Lower lobe of right lung (tissue), 2 donors: ENCODE measurements at regions not wholly inside any gene's neighbourhood (a gene's known extent, or its start where the extent isn't known, plus 50 kb on each side); places are given as distances from the start of the nearest gene placed in this dataset.

Experiments used
- ATAC-seq, 2 donors: fragments of 200-7000 bp; cut with Tn5 transposase; one replicate each; pipeline ENCODE4 v1.9.1; 2020 to 2022; ENCODE audit warnings: mild to moderate bottlenecking in 2 of 2, moderate library complexity in 2 of 2
- DNase-seq: peaks from one replicate; pipeline ENCODE4 v3.0.0-alpha.2; 2020
- H3K27ac ChIP-seq: fragments of 200-600 bp; one replicate; pipeline ENCODE4 v1.8.0; 2022
- H3K27me3 ChIP-seq: fragments of 200-600 bp; one replicate; pipeline ENCODE4 v1.8.0; 2022; ENCODE audit warnings: low read depth
- H3K36me3 ChIP-seq: fragments of 200-600 bp; one replicate; pipeline ENCODE4 v1.8.0; 2022; ENCODE audit warnings: mild to moderate bottlenecking
- H3K4me1 ChIP-seq: fragments of 200-600 bp; one replicate; pipeline ENCODE4 v1.8.0; 2022
- H3K4me3 ChIP-seq: fragments of 200-600 bp; one replicate; pipeline ENCODE4 v1.8.0; 2022; ENCODE audit warnings: mild to moderate bottlenecking
- H3K9me3 ChIP-seq: fragments of 200-600 bp; one replicate; pipeline ENCODE4 v1.8.0; 2022
- CTCF ChIP-seq: fragments of 200-600 bp; IDR thresholded peaks from one replicate; pipeline ENCODE4 v1.8.0; 2022; ENCODE audit warnings: antibody characterized with exemption, mild to moderate bottlenecking
- intact Hi-C: fragments of 100-400 bp; cut with DNase I; formaldehyde crosslinking; loops from one replicate; pipeline ENCODE4 v1.11.0; 2022
- donor health status: DM: no; HTN: yes; CAD: no; lungs with severe emphysema.

- Histone ChIP-seq H3K9me3 (peaks cover 5% of the 10 kb centered on the region), H3K27me3 (no peaks in the 10 kb centered on the region), H3K4me1 (no peaks in the 10 kb centered on the region), H3K27ac (no peak overlapping the region), H3K36me3 (no peaks in the 10 kb centered on the region), H3K4me3 (no peak overlapping the region)
- DNase-seq: no peak
- no peak for TF ChIP-seq CTCF
- intact Hi-C loops: no loop called here
- no peak for ATAC-seq
Observed at GRCh38 chr2:217017456-217018252, 157.8 kb upstream of the TNP1 start.

GRCh38 chr2:217016796-217017419, 157.0 kb upstream of the TNP1 start:
- Histone ChIP-seq H3K36me3 (no peaks in the 10 kb centered on the region), H3K27me3 (no peaks in the 10 kb centered on the region), H3K9me3 (peaks cover 5% of the 10 kb centered on the region), H3K27ac (no peak overlapping the region), H3K4me3 (no peak overlapping the region), H3K4me1 (no peaks in the 10 kb centered on the region)
- no peak for TF ChIP-seq CTCF
- DNase-seq: no peak
- intact Hi-C loops: no loop called here
- no peak for ATAC-seq

- no peak overlapping the region for H3K4me3 ChIP-seq
- H3K27ac ChIP-seq: no peak overlapping the region
- DNase-seq (no peak), ATAC-seq (no peak)
- H3K4me1 ChIP-seq: no peaks in the 10 kb centered on the region
- no peak for TF ChIP-seq CTCF
- H3K27me3 ChIP-seq: no peaks in the 10 kb centered on the region
- H3K9me3 ChIP-seq: peaks cover 3% of the 10 kb centered on the region
- intact Hi-C loops: no loop called here
- H3K36me3 ChIP-seq: no peaks in the 10 kb centered on the region
Observed at GRCh38 chr2:217014328-217015105, 154.7 kb upstream of the TNP1 start.

GRCh38 chr2:217013926-217014325, 154.1 kb upstream of the TNP1 start:
- Histone ChIP-seq H3K4me3 (no peak overlapping the region), H3K27me3 (no peaks in the 10 kb centered on the region), H3K27ac (no peak overlapping the region), H3K9me3 (no peaks in the 10 kb centered on the region), H3K36me3 (no peaks in the 10 kb centered on the region), H3K4me1 (no peaks in the 10 kb centered on the region)
- no peak for TF ChIP-seq CTCF
- ATAC-seq (no peak), DNase-seq (no peak)
- intact Hi-C loops: no loop called here

- DNase-seq (no peak), ATAC-seq (no peak)
- Histone ChIP-seq H3K4me1 (no peaks in the 10 kb centered on the region), H3K4me3 (no peak overlapping the region), H3K9me3 (no peaks in the 10 kb centered on the region), H3K27ac (no peak overlapping the region), H3K27me3 (no peaks in the 10 kb centered on the region), H3K36me3 (no peaks in the 10 kb centered on the region)
- intact Hi-C loops: no loop called here
- no peak for TF ChIP-seq CTCF
Observed at GRCh38 chr2:217011576-217011975, 151.7 kb upstream of the TNP1 start.
